ENCODE measurements at regions not wholly inside any gene's neighbourhood (a gene's known extent, or its start where the extent isn't known, plus 50 kb on each side); places are given as distances from the start of the nearest gene placed in this dataset.

DNA sequence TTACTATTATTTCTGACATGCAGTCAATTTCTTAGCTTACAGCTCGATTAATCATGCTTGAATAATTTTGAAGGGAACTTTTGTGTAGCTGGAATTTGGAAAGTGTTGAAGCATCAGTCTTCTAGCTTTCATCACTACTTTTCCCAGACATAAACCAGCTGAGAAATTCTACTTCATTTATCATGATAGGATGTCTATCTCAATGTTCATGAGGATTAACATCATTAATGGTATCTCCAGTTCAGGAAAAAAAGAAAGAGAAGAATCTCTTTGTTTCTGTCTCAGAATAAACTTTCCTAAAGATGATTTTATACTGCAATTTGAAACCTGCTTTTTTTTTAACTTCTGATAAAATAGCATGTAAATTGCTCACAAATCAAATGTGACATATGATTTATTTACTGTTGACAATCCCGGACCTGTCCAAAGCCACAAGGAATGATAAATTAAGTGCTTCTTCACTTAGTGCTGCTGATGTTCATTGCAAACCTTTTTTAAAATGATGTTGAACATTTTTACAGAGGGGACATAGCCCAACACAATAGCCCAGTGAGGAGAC lies 412.1 kb upstream of the CLINT1 start:
- intact Hi-C loops (cut with DNase I; ENCODE audit: low total_unique reads): no loop called here
- no peak overlapping the region for H3K4me3 ChIP-seq
- no peaks in the 10 kb centered on the region for H3K27me3 ChIP-seq
- no peaks in the 10 kb centered on the region for H3K4me1 ChIP-seq
- peaks cover 0 to 14% (median 10%) of the 10 kb centered on the region in 3 donors for H3K9me3 ChIP-seq
- no peak for DNase-seq
- TF ChIP-seq, protein P1, sequence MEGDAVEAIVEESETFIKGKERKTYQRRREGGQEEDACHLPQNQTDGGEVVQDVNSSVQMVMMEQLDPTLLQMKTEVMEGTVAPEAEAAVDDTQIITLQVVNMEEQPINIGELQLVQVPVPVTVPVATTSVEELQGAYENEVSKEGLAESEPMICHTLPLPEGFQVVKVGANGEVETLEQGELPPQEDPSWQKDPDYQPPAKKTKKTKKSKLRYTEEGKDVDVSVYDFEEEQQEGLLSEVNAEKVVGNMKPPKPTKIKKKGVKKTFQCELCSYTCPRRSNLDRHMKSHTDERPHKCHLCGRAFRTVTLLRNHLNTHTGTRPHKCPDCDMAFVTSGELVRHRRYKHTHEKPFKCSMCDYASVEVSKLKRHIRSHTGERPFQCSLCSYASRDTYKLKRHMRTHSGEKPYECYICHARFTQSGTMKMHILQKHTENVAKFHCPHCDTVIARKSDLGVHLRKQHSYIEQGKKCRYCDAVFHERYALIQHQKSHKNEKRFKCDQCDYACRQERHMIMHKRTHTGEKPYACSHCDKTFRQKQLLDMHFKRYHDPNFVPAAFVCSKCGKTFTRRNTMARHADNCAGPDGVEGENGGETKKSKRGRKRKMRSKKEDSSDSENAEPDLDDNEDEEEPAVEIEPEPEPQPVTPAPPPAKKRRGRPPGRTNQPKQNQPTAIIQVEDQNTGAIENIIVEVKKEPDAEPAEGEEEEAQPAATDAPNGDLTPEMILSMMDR (IDR thresholded peaks at IDR 0.05): no peak
- no peak overlapping the region for H3K27ac ChIP-seq
- no peaks in the 10 kb centered on the region for H3K36me3 ChIP-seq

DNA sequence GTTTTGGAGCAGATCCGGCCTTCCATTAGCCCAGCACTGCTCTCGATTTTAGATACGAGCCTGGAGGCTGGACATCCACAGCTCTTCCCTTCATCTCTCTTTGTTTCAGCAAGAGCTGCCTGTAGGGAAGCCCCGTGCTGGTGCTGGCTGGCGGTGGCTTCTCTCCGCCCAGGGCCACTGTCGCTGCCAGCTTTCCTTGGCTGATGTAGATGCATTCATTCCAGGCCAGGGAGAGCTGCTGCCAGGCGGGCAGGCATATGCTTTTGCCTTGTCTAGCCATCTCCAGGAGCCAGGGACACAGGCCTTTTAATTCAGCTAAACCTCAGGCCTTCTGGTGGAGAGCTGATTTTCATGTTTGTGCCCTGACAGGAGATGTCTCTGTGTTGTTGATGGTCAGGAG lies 409.3 kb upstream of the CLINT1 start:
- Histone ChIP-seq H3K9me3 (peaks cover 0 to 14% (median 10%) of the 10 kb centered on the region in 3 donors), H3K4me3 (no peak overlapping the region), H3K36me3 (no peaks in the 10 kb centered on the region), H3K4me1 (no peaks in the 10 kb centered on the region), H3K27ac (no peak overlapping the region), H3K27me3 (no peaks in the 10 kb centered on the region)
- DNase-seq: no peak
- TF ChIP-seq, protein P1 (IDR thresholded peaks at IDR 0.05): no peak
- intact Hi-C loops (cut with DNase I; ENCODE audit: low total_unique reads): no loop called here

DNA sequence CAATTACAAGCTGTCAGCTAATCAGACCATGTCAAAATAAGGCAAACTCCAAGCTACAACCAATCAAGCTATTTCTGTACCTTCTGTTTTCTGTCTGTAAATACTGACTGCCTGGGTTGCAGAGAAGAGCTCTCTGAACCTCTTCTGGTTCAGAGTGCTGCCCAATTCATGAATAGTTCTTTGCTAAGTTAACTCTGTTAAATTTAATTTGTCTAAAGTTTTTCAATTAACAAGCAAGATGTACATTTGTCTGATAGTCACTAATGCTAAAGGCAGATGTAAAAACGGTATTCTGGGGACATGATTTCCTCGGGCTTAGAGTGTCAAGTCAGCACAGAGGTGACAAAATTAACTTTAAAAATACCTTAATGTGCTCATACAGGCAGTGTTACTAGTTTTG lies 408.3 kb upstream of the CLINT1 start:
- TF ChIP-seq, protein P1 (IDR thresholded peaks at IDR 0.05): no peak
- Histone ChIP-seq H3K36me3 (no peaks in the 10 kb centered on the region), H3K27me3 (no peaks in the 10 kb centered on the region), H3K27ac (no peak overlapping the region), H3K4me3 (no peak overlapping the region), H3K9me3 (peaks cover 0 to 14% (median 10%) of the 10 kb centered on the region in 3 donors), H3K4me1 (no peaks in the 10 kb centered on the region)
- intact Hi-C loops (cut with DNase I; ENCODE audit: low total_unique reads): no loop called here
- no peak for DNase-seq

DNA sequence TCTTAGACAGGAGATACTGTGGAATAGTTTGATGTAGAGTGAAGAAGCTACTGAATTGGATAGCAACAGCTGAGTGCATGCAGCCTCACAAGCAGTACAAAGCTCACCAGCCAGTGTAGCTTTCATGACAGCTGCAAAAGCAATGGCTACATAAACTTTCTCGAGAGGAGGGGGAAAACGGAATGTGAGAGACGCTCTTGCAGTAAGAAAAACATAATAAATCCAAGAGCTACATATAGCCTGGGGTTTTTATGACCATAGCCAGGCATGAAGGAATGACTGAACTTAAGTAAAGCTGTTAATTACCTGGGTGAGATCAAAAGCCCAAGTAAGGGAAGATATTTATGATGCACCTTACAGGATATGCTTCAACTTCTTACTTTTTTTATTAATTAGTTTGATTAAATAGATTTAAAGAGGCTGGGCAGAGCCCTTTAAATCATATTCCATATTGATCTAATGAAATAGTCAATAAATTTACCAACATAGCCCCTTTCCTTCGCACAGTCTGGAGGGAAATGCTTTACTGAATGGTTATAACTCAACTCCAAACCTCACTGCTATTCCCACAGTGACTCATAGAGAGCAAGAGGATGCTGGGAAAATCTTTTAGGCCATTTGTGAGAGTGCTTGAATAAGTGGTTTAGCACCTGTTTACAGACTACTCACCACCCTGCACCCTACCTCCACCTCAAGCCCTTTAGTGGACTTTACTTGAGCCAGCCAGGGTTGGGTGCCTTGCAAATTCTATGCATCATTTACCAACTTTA lies 407.2 kb upstream of the CLINT1 start:
- DNase-seq: no peak
- Histone ChIP-seq H3K36me3 (no peaks in the 10 kb centered on the region), H3K27me3 (no peaks in the 10 kb centered on the region), H3K4me3 (no peak overlapping the region), H3K9me3 (peaks cover 0 to 14% (median 10%) of the 10 kb centered on the region in 3 donors), H3K4me1 (no peaks in the 10 kb centered on the region), H3K27ac (no peak overlapping the region)
- TF ChIP-seq, protein P1 (IDR thresholded peaks at IDR 0.05): no peak
- intact Hi-C loops (cut with DNase I; ENCODE audit: low total_unique reads): no loop called here

DNA sequence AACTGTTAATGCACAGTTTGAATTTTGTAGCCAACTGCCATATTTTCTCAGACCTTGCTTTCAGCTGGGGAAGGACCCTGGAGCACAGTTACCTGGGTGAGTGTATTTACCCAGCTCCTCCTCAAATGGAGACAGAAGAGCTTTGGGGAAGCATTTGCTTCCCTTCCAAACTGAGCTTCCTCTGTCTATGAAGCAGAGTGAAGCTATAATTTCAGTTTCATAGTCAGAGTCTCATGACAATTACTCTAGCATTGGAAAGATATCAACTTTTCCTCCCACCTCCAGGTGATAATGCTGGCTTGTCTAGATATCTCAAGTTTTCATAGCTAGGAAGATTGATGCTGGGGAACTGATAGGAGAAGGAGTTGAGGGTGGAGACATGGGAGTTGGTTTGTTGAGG lies 406.4 kb upstream of the CLINT1 start:
- intact Hi-C loops (cut with DNase I; ENCODE audit: low total_unique reads): no loop called here
- no peak overlapping the region for H3K27ac ChIP-seq
- DNase-seq: no peak
- no peaks in the 10 kb centered on the region for H3K36me3 ChIP-seq
- peaks cover 0 to 14% (median 10%) of the 10 kb centered on the region in 3 donors for H3K9me3 ChIP-seq
- H3K4me1 ChIP-seq: no peaks in the 10 kb centered on the region
- H3K4me3 ChIP-seq: no peak overlapping the region
- H3K27me3 ChIP-seq: no peaks in the 10 kb centered on the region
- TF ChIP-seq, protein P1 (IDR thresholded peaks at IDR 0.05): no peak

Data from tibial artery (tissue), 4 donors.